ENCODE measurements at regions not wholly inside any gene's neighbourhood (a gene's known extent, or its start where the extent isn't known, plus 50 kb on each side); places are given as distances from the start of the nearest gene placed in this dataset.

- TF ChIP-seq, protein P1, sequence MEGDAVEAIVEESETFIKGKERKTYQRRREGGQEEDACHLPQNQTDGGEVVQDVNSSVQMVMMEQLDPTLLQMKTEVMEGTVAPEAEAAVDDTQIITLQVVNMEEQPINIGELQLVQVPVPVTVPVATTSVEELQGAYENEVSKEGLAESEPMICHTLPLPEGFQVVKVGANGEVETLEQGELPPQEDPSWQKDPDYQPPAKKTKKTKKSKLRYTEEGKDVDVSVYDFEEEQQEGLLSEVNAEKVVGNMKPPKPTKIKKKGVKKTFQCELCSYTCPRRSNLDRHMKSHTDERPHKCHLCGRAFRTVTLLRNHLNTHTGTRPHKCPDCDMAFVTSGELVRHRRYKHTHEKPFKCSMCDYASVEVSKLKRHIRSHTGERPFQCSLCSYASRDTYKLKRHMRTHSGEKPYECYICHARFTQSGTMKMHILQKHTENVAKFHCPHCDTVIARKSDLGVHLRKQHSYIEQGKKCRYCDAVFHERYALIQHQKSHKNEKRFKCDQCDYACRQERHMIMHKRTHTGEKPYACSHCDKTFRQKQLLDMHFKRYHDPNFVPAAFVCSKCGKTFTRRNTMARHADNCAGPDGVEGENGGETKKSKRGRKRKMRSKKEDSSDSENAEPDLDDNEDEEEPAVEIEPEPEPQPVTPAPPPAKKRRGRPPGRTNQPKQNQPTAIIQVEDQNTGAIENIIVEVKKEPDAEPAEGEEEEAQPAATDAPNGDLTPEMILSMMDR (IDR thresholded peaks at IDR 0.05): no peak
- TF ChIP-seq POLR2A (IDR thresholded peaks at IDR 0.05): no peak
These were observed 69.3 kb upstream of the TMEM97 start for GRCh38 chr17:28249706-28250105.

Measured in thyroid gland (tissue), 4 donors.